ENCODE measurements at regions not wholly inside any gene's neighbourhood (a gene's known extent, or its start where the extent isn't known, plus 50 kb on each side); places are given as distances from the start of the nearest gene placed in this dataset.

DNA sequence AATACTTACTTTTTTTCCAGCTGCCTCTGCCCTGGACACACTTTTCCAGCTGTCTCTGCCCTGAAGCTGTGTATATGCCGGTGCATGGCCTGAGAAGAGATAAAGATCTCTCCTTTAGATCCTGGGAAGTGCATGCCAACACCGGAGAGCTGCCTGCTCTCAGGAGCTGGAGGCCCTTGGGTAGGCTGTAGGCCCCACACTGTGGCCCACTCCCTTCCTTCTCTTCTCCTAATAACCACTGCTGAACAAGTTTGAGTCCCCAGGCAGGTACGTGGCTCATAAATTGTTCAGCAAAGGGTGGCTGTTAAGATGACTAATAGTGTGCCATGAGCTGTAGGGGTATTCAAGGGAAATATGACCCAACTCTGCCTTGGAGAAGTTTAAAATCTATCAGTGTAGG lies 102.5 kb downstream of the CD24 start:
- Histone ChIP-seq H2BK120ac (ENCODE audit: low read depth, low read length) (no peak overlapping the region), H3K9ac (ENCODE audit: low read length) (no peak overlapping the region), H2AFZ (ENCODE audit: low read depth, low read length) (no peak overlapping the region), H3K14ac (ENCODE audit: low read length in 2 of 2) (no peak overlapping the region), H3K4me2 (ENCODE audit: low read length, poor library complexity, severe bottlenecking) (no peak overlapping the region), H2BK12ac (ENCODE audit: low read length in 2 of 2) (no peak overlapping the region), H4K91ac (ENCODE audit: low read length) (no peak overlapping the region), H2BK15ac (ENCODE audit: low read depth, poor library complexity, severe bottlenecking) (no peak overlapping the region), H3K4ac (ENCODE audit: low read depth in 1 of 2, low read length in 2 of 2) (no peak overlapping the region), H3K18ac (ENCODE audit: low read depth in 1 of 2, low read length in 2 of 2) (no peak overlapping the region), H3K23ac (ENCODE audit: low read length in 2 of 2) (no peak overlapping the region), H3K4me3 (ENCODE audit: insufficient read depth in 1 of 2, low read depth in 1 of 2, low read length in 2 of 2) (no peak overlapping the region), H2AK5ac (ENCODE audit: low read length, severe bottlenecking) (peak overlapping the region; percentile 5), H3K4me1 (ENCODE audit: control insufficient read depth, insufficient read depth, low read depth, low read length) (peaks cover 8% of the 10 kb centered on the region), H3K9me3 (ENCODE audit: control insufficient read depth, low read length) (no peaks in the 10 kb centered on the region), H2BK5ac (ENCODE audit: low read depth, low read length, poor library complexity, severe bottlenecking) (no peak overlapping the region), H3K27ac (ENCODE audit: low read length, poor library complexity, severe bottlenecking) (peak overlapping the region; percentile 28), H4K8ac (ENCODE audit: low read length) (no peak overlapping the region), H3K79me1 (replicated peaks; ENCODE audit: low read length, poor library complexity, severe bottlenecking) (no peaks in the 10 kb centered on the region), H3K27me3 (ENCODE audit: control insufficient read depth in 1 of 2, insufficient read depth in 1 of 2, low read length in 2 of 2) (no peaks in the 10 kb centered on the region), H3K36me3 (ENCODE audit: control insufficient read depth in 1 of 2, insufficient read depth in 2 of 2, low read depth in 1 of 2, low read length in 2 of 2) (no peaks in the 10 kb centered on the region)
- no peak for DNase-seq
- 51% methylated on average over 3 of the region's 3 CpGs for WGBS

DNA sequence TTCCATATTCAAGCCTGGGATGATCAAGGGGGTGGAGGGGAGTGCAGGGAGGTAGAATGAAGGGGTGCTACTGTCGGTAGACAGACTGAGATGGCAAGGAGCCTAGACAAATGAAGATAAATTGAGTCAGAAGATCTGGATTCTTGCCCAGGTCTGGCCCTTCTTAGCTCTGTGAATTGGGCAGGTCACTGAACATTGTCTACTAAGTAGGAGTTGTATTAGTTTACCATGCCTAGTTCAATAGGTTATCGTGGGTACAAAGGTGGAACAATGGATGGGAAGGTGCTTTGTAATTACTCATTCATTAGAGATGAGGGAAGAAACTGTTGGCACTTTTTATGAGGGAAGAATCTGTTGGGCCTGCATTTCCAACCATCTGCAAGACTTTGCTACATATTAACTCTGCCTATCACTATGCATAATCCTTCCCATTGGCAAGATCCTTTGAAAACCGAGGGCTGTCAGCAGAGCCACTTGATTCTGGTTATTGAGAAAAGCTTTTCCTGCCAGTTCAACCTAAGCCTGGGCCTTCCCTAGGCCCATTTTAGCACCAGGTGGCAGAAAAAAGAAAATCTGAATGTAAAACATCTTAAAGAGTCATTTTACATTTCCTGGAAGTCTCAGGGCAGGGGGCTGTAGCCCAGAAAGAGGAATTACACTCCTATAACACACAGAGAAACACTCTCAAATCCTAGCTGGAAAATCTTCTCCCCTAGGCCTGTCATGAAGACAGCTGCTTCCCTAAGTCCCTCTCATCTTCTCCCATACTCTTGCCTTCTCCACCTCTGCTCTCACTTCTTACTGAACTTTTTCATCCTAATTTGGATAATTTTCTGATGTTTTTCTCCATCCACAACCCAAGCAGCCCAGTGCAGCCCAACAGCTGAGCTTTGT lies 103.5 kb downstream of the CD24 start:
- H3K4me1 ChIP-seq (ENCODE audit: control insufficient read depth, insufficient read depth, low read depth, low read length) = peaks cover 8% of the 10 kb centered on the region
- no peak overlapping the region for H3K14ac ChIP-seq (ENCODE audit: low read length in 2 of 2)
- no peak overlapping the region for H3K4me3 ChIP-seq (ENCODE audit: insufficient read depth in 1 of 2, low read depth in 1 of 2, low read length in 2 of 2)
- H3K18ac ChIP-seq (ENCODE audit: low read depth in 1 of 2, low read length in 2 of 2) = no peak overlapping the region
- no peak overlapping the region for H3K4ac ChIP-seq (ENCODE audit: low read depth in 1 of 2, low read length in 2 of 2)
- no peaks in the 10 kb centered on the region for H3K79me1 ChIP-seq (replicated peaks; ENCODE audit: low read length, poor library complexity, severe bottlenecking)
- no peak overlapping the region for H3K4me2 ChIP-seq (ENCODE audit: low read length, poor library complexity, severe bottlenecking)
- H2BK5ac ChIP-seq (ENCODE audit: low read depth, low read length, poor library complexity, severe bottlenecking) = peak overlapping the region; percentile 76
- no peak overlapping the region for H2BK15ac ChIP-seq (ENCODE audit: low read depth, poor library complexity, severe bottlenecking)
- no peak overlapping the region for H2BK120ac ChIP-seq (ENCODE audit: low read depth, low read length)
- no peak overlapping the region for H4K8ac ChIP-seq (ENCODE audit: low read length)
- WGBS = 76% methylated on average over 3 of the region's 3 CpGs
- H3K9ac ChIP-seq (ENCODE audit: low read length) = no peak overlapping the region
- H2BK12ac ChIP-seq (ENCODE audit: low read length in 2 of 2) = no peak overlapping the region
- peaks cover 0 to 7% of the 10 kb centered on the region in 2 experiments for H3K27me3 ChIP-seq (ENCODE audit: control insufficient read depth in 1 of 2, insufficient read depth in 1 of 2, low read length in 2 of 2)
- no peak overlapping the region for H2AFZ ChIP-seq (ENCODE audit: low read depth, low read length)
- H3K36me3 ChIP-seq (ENCODE audit: control insufficient read depth in 1 of 2, insufficient read depth in 2 of 2, low read depth in 1 of 2, low read length in 2 of 2) = no peaks in the 10 kb centered on the region
- H2AK5ac ChIP-seq (ENCODE audit: low read length, severe bottlenecking) = peak overlapping the region; percentile 55
- peak overlapping the region; percentile 98 for H3K27ac ChIP-seq (ENCODE audit: low read length, poor library complexity, severe bottlenecking)
- DNase-seq = no peak
- H3K9me3 ChIP-seq (ENCODE audit: control insufficient read depth, low read length) = no peaks in the 10 kb centered on the region
- no peak overlapping the region for H4K91ac ChIP-seq (ENCODE audit: low read length)
- H3K23ac ChIP-seq (ENCODE audit: low read length in 2 of 2) = no peak overlapping the region

DNA sequence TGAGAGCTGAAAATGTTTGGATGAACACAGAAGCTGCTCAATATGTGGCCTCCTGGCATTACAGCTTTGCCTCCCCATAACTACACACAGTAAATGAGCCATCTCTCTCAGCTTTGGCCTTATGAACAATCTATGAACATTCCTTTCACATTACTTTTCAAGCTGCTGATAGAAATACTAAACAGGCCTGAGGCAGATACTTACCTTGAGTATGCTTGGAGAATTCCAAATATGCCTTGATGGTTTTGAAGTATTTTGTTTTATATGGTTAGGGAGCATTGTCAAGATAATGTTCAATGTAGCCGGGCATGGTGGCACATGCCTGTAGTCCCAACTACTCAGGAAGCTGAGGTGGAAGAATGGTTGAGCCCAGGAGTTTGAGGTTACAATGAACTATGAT lies 104.5 kb downstream of the CD24 start:
- H3K9ac ChIP-seq (ENCODE audit: low read length) = no peak overlapping the region
- no peaks in the 10 kb centered on the region for H3K9me3 ChIP-seq (ENCODE audit: control insufficient read depth, low read length)
- H3K27ac ChIP-seq (ENCODE audit: low read length, poor library complexity, severe bottlenecking) = peak overlapping the region; percentile 98
- no peak overlapping the region for H2AFZ ChIP-seq (ENCODE audit: low read depth, low read length)
- no peak overlapping the region for H3K4ac ChIP-seq (ENCODE audit: low read depth in 1 of 2, low read length in 2 of 2)
- DNase-seq = peak; percentile 29
- no peak overlapping the region for H3K18ac ChIP-seq (ENCODE audit: low read depth in 1 of 2, low read length in 2 of 2)
- H3K79me1 ChIP-seq (replicated peaks; ENCODE audit: low read length, poor library complexity, severe bottlenecking) = no peaks in the 10 kb centered on the region
- WGBS = 28% methylated on average over 1 of the region's 1 CpG
- peak overlapping the region; percentile 74 for H2BK5ac ChIP-seq (ENCODE audit: low read depth, low read length, poor library complexity, severe bottlenecking)
- peaks cover 8% of the 10 kb centered on the region for H3K4me1 ChIP-seq (ENCODE audit: control insufficient read depth, insufficient read depth, low read depth, low read length)
- H4K8ac ChIP-seq (ENCODE audit: low read length) = no peak overlapping the region
- H3K14ac ChIP-seq (ENCODE audit: low read length in 2 of 2) = no peak overlapping the region
- H2BK120ac ChIP-seq (ENCODE audit: low read depth, low read length) = no peak overlapping the region
- no peak overlapping the region for H4K91ac ChIP-seq (ENCODE audit: low read length)
- H3K27me3 ChIP-seq (ENCODE audit: control insufficient read depth in 1 of 2, insufficient read depth in 1 of 2, low read length in 2 of 2) = peaks cover 0 to 15% of the 10 kb centered on the region in 2 experiments
- no peak overlapping the region for H3K4me3 ChIP-seq (ENCODE audit: insufficient read depth in 1 of 2, low read depth in 1 of 2, low read length in 2 of 2)
- H2BK12ac ChIP-seq (ENCODE audit: low read length in 2 of 2) = no peak overlapping the region
- H2BK15ac ChIP-seq (ENCODE audit: low read depth, poor library complexity, severe bottlenecking) = no peak overlapping the region
- H3K36me3 ChIP-seq (ENCODE audit: control insufficient read depth in 1 of 2, insufficient read depth in 2 of 2, low read depth in 1 of 2, low read length in 2 of 2) = no peaks in the 10 kb centered on the region
- H3K23ac ChIP-seq (ENCODE audit: low read length in 2 of 2) = no peak overlapping the region
- H2AK5ac ChIP-seq (ENCODE audit: low read length, severe bottlenecking) = no peak overlapping the region
- no peak overlapping the region for H3K4me2 ChIP-seq (ENCODE audit: low read length, poor library complexity, severe bottlenecking)

- Histone ChIP-seq H3K23ac (ENCODE audit: low read length in 2 of 2) (no peak overlapping the region), H3K79me1 (replicated peaks; ENCODE audit: low read length, poor library complexity, severe bottlenecking) (no peaks in the 10 kb centered on the region), H3K9ac (ENCODE audit: low read length) (no peak overlapping the region), H3K27ac (ENCODE audit: low read length, poor library complexity, severe bottlenecking) (peak overlapping the region; percentile 98), H2AK5ac (ENCODE audit: low read length, severe bottlenecking) (peak overlapping the region; percentile 69), H3K18ac (ENCODE audit: low read depth in 1 of 2, low read length in 2 of 2) (no peak overlapping the region), H2BK5ac (ENCODE audit: low read depth, low read length, poor library complexity, severe bottlenecking) (peak overlapping the region; percentile 74), H3K4ac (ENCODE audit: low read depth in 1 of 2, low read length in 2 of 2) (no peak overlapping the region), H4K8ac (ENCODE audit: low read length) (no peak overlapping the region), H2AFZ (ENCODE audit: low read depth, low read length) (no peak overlapping the region), H3K14ac (ENCODE audit: low read length in 2 of 2) (no peak overlapping the region), H3K4me2 (ENCODE audit: low read length, poor library complexity, severe bottlenecking) (no peak overlapping the region), H2BK15ac (ENCODE audit: low read depth, poor library complexity, severe bottlenecking) (no peak overlapping the region), H4K91ac (ENCODE audit: low read length) (no peak overlapping the region), H2BK12ac (ENCODE audit: low read length in 2 of 2) (no peak overlapping the region), H3K9me3 (ENCODE audit: control insufficient read depth, low read length) (no peaks in the 10 kb centered on the region), H2BK120ac (ENCODE audit: low read depth, low read length) (no peak overlapping the region), H3K4me3 (ENCODE audit: insufficient read depth in 1 of 2, low read depth in 1 of 2, low read length in 2 of 2) (no peak overlapping the region), H3K4me1 (ENCODE audit: control insufficient read depth, insufficient read depth, low read depth, low read length) (peaks cover 8% of the 10 kb centered on the region), H3K27me3 (ENCODE audit: control insufficient read depth in 1 of 2, insufficient read depth in 1 of 2, low read length in 2 of 2) (peaks cover 0 to 17% of the 10 kb centered on the region in 2 experiments), H3K36me3 (ENCODE audit: control insufficient read depth in 1 of 2, insufficient read depth in 2 of 2, low read depth in 1 of 2, low read length in 2 of 2) (no peaks in the 10 kb centered on the region)
- no peak for DNase-seq
- 86% methylated on average over 4 of the region's 5 CpGs for WGBS
Observed at GRCh38 chr6:106869203-106869602, 105.3 kb downstream of the CD24 start.
